Prostate gland (tissue), 2 donors: ENCODE measurements at regions not wholly inside any gene's neighbourhood (a gene's known extent, or its start where the extent isn't known, plus 50 kb on each side); places are given as distances from the start of the nearest gene placed in this dataset.

ENCODE experiments used
- DNase-seq: peaks from one replicate; pipeline ENCODE4 v3.0.0-alpha.2; 2019; ENCODE audit warnings: low spot score
- H3K27ac ChIP-seq, 2 donors: fragments of 200-600 bp; sonication (generic); 2 replicates each; pipeline ENCODE4 v1.5.1; 2017 to 2019
- H3K27me3 ChIP-seq: fragments of 200-600 bp; sonication (generic); replicated peaks from 2 replicates; pipeline ENCODE4 v1.5.1; 2019; ENCODE audit not compliant: insufficient read depth
- H3K36me3 ChIP-seq, 2 donors: fragments of 200-600 bp; sonication (generic); 1 replicate in 1 of 2; 2 replicates in 1 of 2; pipeline versions ENCODE4 v1.5.1 to v1.8.1; 2017 to 2019
- H3K4me1 ChIP-seq: fragments of 200-600 bp; sonication (generic); replicated peaks from 2 replicates; pipeline ENCODE4 v1.5.1; 2019
- H3K4me3 ChIP-seq, 2 donors: fragments of 200-600 bp; sonication (generic); 2 replicates each; pipeline ENCODE4 v1.5.1; 2017 to 2019
- H3K9me3 ChIP-seq: fragments of 200-600 bp; sonication (generic); 2 replicates; pipeline ENCODE4 v1.5.1; 2017
- POLR2A ChIP-seq: fragments of 450-650 bp; IDR thresholded peaks from one replicate; pipeline ENCODE4 v1.6.1; 2016; ENCODE audit warnings: antibody characterized with exemption, mild to moderate bottlenecking
- POLR2AphosphoS5 ChIP-seq: sonication (generic); formaldehyde crosslinking; IDR thresholded peaks from one replicate; pipeline ENCODE4 v1.6.1; 2017; ENCODE audit warnings: antibody characterized with exemption
- whole genome bisulfite sequencing: methylation state at CpG from one replicate; pipeline ENCODE4 v1.1.5; 2018; 5-methylcytosine and 5-hydroxymethylcytosine counted together
- intact Hi-C: fragments of 100-400 bp; cut with DNase I; formaldehyde crosslinking; loops from one replicate; pipeline ENCODE4 v1.14.2; 2022
- TF ChIP-seq, protein P1 (sequence below), 4 experiments: fragments of 200-600 bp in 2 of 4; fragments of 450-650 bp in 2 of 4; sonication (generic) in 2 of 4; IDR thresholded peaks; 1 replicate in 3 of 4; 2 replicates in 1 of 4; pipeline ENCODE4 v1.5.1; 2016 to 2019; ENCODE audit warnings: antibody characterized with exemption in 4 of 4, mild to moderate bottlenecking in 2 of 4, moderate library complexity in 2 of 4

DNA sequence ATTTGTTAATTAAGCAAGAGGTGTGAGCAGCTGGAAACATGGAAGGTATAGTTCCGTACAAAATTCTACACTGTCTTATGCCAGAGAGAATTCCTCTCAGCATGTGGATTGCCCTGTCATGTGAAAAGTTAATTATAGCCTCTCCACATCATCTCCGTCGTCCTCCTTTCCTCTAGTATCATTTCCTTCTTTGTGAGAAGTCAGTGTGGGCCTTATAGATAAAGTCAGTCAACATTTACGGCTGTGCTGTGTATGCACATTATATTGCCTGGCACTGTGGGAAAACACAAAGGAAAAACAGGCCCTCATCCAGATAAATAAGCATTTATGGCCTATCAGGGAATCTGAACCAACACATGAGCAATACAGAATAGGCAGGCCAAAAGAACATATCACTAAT, 236.6 kb downstream of the SEC23A start:
- intact Hi-C loops = loop anchor here (2.0 kb wide), 1 partner anchor 144 kb away; no protein-coding TSS in a partner anchor
- Histone ChIP-seq H3K27ac (no peak overlapping the region), H3K4me1 (peaks cover 5% of the 10 kb centered on the region), H3K9me3 (no peaks in the 10 kb centered on the region), H3K27me3 (no peaks in the 10 kb centered on the region), H3K36me3 (no peaks in the 10 kb centered on the region), H3K4me3 (no peak overlapping the region)
- DNase-seq = no peak
- 50% methylated on average over 4 of the region's 4 CpGs for WGBS
- TF ChIP-seq, protein P1, sequence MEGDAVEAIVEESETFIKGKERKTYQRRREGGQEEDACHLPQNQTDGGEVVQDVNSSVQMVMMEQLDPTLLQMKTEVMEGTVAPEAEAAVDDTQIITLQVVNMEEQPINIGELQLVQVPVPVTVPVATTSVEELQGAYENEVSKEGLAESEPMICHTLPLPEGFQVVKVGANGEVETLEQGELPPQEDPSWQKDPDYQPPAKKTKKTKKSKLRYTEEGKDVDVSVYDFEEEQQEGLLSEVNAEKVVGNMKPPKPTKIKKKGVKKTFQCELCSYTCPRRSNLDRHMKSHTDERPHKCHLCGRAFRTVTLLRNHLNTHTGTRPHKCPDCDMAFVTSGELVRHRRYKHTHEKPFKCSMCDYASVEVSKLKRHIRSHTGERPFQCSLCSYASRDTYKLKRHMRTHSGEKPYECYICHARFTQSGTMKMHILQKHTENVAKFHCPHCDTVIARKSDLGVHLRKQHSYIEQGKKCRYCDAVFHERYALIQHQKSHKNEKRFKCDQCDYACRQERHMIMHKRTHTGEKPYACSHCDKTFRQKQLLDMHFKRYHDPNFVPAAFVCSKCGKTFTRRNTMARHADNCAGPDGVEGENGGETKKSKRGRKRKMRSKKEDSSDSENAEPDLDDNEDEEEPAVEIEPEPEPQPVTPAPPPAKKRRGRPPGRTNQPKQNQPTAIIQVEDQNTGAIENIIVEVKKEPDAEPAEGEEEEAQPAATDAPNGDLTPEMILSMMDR (IDR thresholded peaks at IDR 0.05) = no peak
- TF ChIP-seq POLR2A (no peak), POLR2AphosphoS5 (no peak)

DNA sequence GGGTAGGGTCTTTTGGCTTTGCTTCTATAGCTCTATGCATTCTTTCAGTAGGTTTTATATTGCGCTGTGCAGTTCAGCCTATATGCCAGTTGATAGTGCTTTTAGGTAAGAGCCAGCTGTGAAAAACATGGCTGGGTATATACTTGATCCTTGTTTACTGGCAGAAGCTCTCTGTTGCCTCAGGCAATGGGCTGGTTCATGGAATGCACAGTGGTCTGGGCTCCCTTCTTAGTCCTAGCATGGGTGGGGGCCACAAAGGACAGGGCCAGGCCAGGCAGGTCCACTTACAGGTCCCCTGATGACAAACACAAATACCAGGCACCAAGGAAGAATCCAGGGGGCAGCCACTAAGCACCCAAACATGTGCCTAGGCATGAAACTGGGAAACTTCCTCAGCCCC, 240.7 kb downstream of the SEC23A start:
- DNase-seq = no peak
- Histone ChIP-seq H3K4me3 (no peak overlapping the region), H3K36me3 (no peaks in the 10 kb centered on the region), H3K4me1 (no peaks in the 10 kb centered on the region), H3K9me3 (no peaks in the 10 kb centered on the region), H3K27me3 (no peaks in the 10 kb centered on the region), H3K27ac (no peak overlapping the region)
- TF ChIP-seq POLR2AphosphoS5 (no peak), POLR2A (no peak)
- TF ChIP-seq, protein P1 (IDR thresholded peaks at IDR 0.05) = no peak
- intact Hi-C loops = no loop called here
- WGBS = 100% methylated on average over 1 of the region's 1 CpG

DNA sequence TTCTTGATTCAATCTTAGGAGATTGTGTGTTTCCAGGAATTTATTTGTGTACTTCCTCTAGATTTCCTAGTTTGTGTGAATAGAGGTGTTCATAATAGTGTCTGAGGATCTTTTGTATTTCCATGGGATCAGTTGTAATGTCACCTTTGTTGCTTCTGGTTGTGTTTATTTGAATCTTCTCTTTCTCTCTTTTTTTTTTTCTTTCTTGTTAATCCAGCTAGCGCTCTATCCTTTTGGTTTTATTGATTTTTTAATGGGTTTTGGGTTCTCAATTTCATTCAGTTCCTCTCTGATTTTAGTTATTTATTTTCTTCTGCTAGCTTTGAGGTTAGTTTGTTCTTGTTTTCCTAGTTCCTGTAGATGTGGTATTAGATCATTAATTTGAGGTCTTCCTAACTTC, 242.5 kb downstream of the SEC23A start:
- intact Hi-C loops = no loop called here
- WGBS = 81% methylated on average over 1 of the region's 1 CpG

DNA sequence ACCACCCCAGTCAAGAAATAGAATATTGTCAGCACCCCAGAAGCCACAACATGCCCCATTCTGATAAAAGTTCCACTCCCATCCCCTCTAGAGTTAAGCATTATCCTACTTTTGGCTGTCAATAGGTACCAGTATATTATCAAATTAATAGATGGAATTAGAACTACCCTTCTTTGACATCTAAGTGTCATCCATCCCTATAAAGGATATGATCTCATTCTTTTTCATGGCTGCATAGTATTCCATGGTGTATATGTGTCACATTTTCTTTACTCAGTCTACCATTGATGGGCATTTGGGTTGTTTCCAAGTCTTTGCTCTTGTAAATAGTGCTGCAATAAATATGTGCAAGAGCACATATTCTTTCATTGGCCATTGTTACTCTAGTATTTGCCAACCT, 246.2 kb downstream of the SEC23A start:
- TF ChIP-seq POLR2AphosphoS5 = no peak
- TF ChIP-seq, protein P1 (IDR thresholded peaks at IDR 0.05) = no peak
- TF ChIP-seq POLR2A = no peak
- intact Hi-C loops = no loop called here

More for the DNA sequence above, 242.5 kb downstream of the SEC23A start:
- Histone ChIP-seq H3K27ac (no peak overlapping the region), H3K27me3 (no peaks in the 10 kb centered on the region), H3K4me1 (no peaks in the 10 kb centered on the region), H3K9me3 (no peaks in the 10 kb centered on the region), H3K4me3 (no peak overlapping the region), H3K36me3 (no peaks in the 10 kb centered on the region)
- TF ChIP-seq, protein P1 (IDR thresholded peaks at IDR 0.05) = no peak
- no peak for TF ChIP-seq POLR2A
- TF ChIP-seq POLR2AphosphoS5 = no peak
- DNase-seq = no peak

DNA sequence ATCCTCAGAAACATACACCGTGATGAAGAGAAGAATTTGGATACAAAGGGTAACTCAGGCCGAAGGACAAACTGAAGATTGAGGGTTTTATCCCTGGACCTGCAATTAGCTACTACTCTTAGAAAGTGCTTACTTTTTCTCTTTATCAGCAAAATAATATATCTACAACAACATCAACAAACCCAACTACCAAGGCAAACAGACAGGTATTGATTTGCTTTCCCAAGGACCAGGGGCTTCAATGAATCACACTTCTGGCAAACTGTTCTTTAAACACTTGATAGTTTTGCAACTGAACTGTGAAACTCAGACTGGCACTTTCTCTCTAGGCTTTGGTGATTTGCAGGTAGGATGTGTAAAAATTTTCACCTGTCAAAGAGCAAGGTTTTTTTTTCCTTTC, 247.5 kb downstream of the SEC23A start:
- no peak overlapping the region for H3K27ac ChIP-seq
- no peak for TF ChIP-seq POLR2A
- TF ChIP-seq, protein P1 (IDR thresholded peaks at IDR 0.05) = no peak
- TF ChIP-seq POLR2AphosphoS5 = no peak
- intact Hi-C loops = no loop called here
- H3K36me3 ChIP-seq = no peaks in the 10 kb centered on the region
- 90% methylated on average over 2 of the region's 2 CpGs for WGBS
- no peaks in the 10 kb centered on the region for H3K4me1 ChIP-seq
- no peak overlapping the region for H3K4me3 ChIP-seq
- DNase-seq = no peak
- no peaks in the 10 kb centered on the region for H3K27me3 ChIP-seq
- no peaks in the 10 kb centered on the region for H3K9me3 ChIP-seq

More for the DNA sequence above, 246.2 kb downstream of the SEC23A start:
- no peak for DNase-seq
- H3K4me1 ChIP-seq = no peaks in the 10 kb centered on the region
- no peaks in the 10 kb centered on the region for H3K9me3 ChIP-seq
- H3K4me3 ChIP-seq = no peak overlapping the region
- no peaks in the 10 kb centered on the region for H3K36me3 ChIP-seq
- no peak overlapping the region for H3K27ac ChIP-seq
- no peaks in the 10 kb centered on the region for H3K27me3 ChIP-seq
